WERI-Rb-1 (cell line): ENCODE measurements at regions not wholly inside any gene's neighbourhood (a gene's known extent, or its start where the extent isn't known, plus 50 kb on each side); places are given as distances from the start of the nearest gene placed in this dataset.

Source experiments
- DNase-seq: peaks from one replicate; pipeline ENCODE4 v3.0.0-alpha.2; 2020
- H3K27ac ChIP-seq: fragments of 250-450 bp; sonication (Bioruptor Pico); 2 replicates; pipeline ENCODE4 v1.5.1; 2020; ENCODE audit warnings: mild to moderate bottlenecking, moderate library complexity
- H3K27me3 ChIP-seq: fragments of 250-450 bp; sonication (Bioruptor Pico); 2 replicates; pipeline ENCODE4 v1.5.1; 2021; ENCODE audit warnings: mild to moderate bottlenecking, low read depth, moderate library complexity; ENCODE audit not compliant: insufficient read depth, severe bottlenecking
- H3K36me3 ChIP-seq: fragments of 250-450 bp; sonication (Bioruptor Pico); 2 replicates; pipeline ENCODE4 v1.5.1; 2020; ENCODE audit warnings: mild to moderate bottlenecking, moderate library complexity
- H3K4me3 ChIP-seq: 2 replicates; pipeline ENCODE4 v1.5.1; 2011; ENCODE audit warnings: low read depth, mild to moderate bottlenecking, control low read depth, low read length
- H3K9me3 ChIP-seq: fragments of 250-450 bp; sonication (Bioruptor Pico); 2 replicates; pipeline ENCODE4 v1.5.1; 2021; ENCODE audit warnings: mild to moderate bottlenecking, moderate library complexity; ENCODE audit not compliant: severe bottlenecking
- TF ChIP-seq, protein P1 (sequence below): IDR thresholded peaks from 2 replicates; pipeline ENCODE4 v1.5.1; 2011; ENCODE audit warnings: low read depth, mild to moderate bottlenecking, control low read depth, inconsistent platforms, low read length

DNA sequence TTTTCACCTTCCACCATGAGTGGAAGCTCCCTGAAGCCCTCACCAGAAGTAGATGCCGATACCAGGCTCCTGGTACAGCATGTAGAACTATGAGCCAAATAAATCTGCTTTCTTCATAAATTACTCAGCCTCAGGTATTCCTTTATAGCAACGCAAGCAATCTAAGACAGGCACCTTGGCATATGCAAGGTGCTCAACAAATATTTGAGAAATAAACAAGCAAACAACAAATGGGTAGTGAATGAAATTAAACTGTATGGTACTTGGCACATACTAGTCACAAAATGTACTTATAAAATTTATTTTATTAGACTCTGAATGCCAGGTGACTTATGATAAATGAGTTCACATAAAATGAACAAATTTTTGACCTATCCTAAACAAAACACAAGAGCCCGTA is 220.3 kb downstream of the MAFB start:
- no peaks in the 10 kb centered on the region for H3K9me3 ChIP-seq
- H3K36me3 ChIP-seq: no peaks in the 10 kb centered on the region
- TF ChIP-seq, protein P1, sequence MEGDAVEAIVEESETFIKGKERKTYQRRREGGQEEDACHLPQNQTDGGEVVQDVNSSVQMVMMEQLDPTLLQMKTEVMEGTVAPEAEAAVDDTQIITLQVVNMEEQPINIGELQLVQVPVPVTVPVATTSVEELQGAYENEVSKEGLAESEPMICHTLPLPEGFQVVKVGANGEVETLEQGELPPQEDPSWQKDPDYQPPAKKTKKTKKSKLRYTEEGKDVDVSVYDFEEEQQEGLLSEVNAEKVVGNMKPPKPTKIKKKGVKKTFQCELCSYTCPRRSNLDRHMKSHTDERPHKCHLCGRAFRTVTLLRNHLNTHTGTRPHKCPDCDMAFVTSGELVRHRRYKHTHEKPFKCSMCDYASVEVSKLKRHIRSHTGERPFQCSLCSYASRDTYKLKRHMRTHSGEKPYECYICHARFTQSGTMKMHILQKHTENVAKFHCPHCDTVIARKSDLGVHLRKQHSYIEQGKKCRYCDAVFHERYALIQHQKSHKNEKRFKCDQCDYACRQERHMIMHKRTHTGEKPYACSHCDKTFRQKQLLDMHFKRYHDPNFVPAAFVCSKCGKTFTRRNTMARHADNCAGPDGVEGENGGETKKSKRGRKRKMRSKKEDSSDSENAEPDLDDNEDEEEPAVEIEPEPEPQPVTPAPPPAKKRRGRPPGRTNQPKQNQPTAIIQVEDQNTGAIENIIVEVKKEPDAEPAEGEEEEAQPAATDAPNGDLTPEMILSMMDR: no peak
- no peak overlapping the region for H3K27ac ChIP-seq
- H3K27me3 ChIP-seq: peaks cover 47% of the 10 kb centered on the region
- no peak for DNase-seq
- H3K4me3 ChIP-seq: no peak overlapping the region

GRCh38 chr20:40467703-40468411 is 221.2 kb downstream of the MAFB start:
- Histone ChIP-seq H3K4me3 (no peak overlapping the region), H3K27me3 (peaks cover 39% of the 10 kb centered on the region), H3K36me3 (no peaks in the 10 kb centered on the region), H3K9me3 (no peaks in the 10 kb centered on the region), H3K27ac (no peak overlapping the region)
- TF ChIP-seq, protein P1: no peak
- DNase-seq: no peak

GRCh38 chr20:40467067-40467466 is 222.0 kb downstream of the MAFB start:
- TF ChIP-seq, protein P1: no peak
- Histone ChIP-seq H3K36me3 (no peaks in the 10 kb centered on the region), H3K9me3 (no peaks in the 10 kb centered on the region), H3K27ac (no peak overlapping the region), H3K27me3 (peaks cover 36% of the 10 kb centered on the region), H3K4me3 (no peak overlapping the region)
- no peak for DNase-seq

- no peak overlapping the region for H3K4me3 ChIP-seq
- no peaks in the 10 kb centered on the region for H3K36me3 ChIP-seq
- TF ChIP-seq, protein P1: no peak
- H3K27me3 ChIP-seq: peaks cover 23% of the 10 kb centered on the region
- H3K9me3 ChIP-seq: no peaks in the 10 kb centered on the region
- no peak for DNase-seq
- no peak overlapping the region for H3K27ac ChIP-seq
Measured at GRCh38 chr20:40464731-40465208, 224.3 kb downstream of the MAFB start.

GRCh38 chr20:40463171-40463570 is 225.9 kb downstream of the MAFB start:
- Histone ChIP-seq H3K4me3 (no peak overlapping the region), H3K9me3 (no peaks in the 10 kb centered on the region), H3K27ac (no peak overlapping the region), H3K27me3 (peaks cover 27% of the 10 kb centered on the region), H3K36me3 (no peaks in the 10 kb centered on the region)
- TF ChIP-seq, protein P1: no peak
- DNase-seq: no peak

GRCh38 chr20:40462566-40462965 is 226.5 kb downstream of the MAFB start:
- H3K27me3 ChIP-seq: peaks cover 31% of the 10 kb centered on the region
- no peak for DNase-seq
- H3K27ac ChIP-seq: no peak overlapping the region
- H3K9me3 ChIP-seq: no peaks in the 10 kb centered on the region
- H3K4me3 ChIP-seq: no peak overlapping the region
- H3K36me3 ChIP-seq: no peaks in the 10 kb centered on the region
- TF ChIP-seq, protein P1: no peak
